ENCODE measurements at regions not wholly inside any gene's neighbourhood (a gene's known extent, or its start where the extent isn't known, plus 50 kb on each side); places are given as distances from the start of the nearest gene placed in this dataset.

GRCh38 chr2:56108806-56109205 is 75.0 kb upstream of the CCDC85A start:
- TF ChIP-seq PPARA (CRISPR knock-in tag; IDR thresholded peaks at IDR 0.05; ENCODE audit: borderline replicate concordance) (no peak), OSR1 (CRISPR knock-in tag; IDR thresholded peaks at IDR 0.05) (no peak), ISL1 (CRISPR knock-in tag; IDR thresholded peaks at IDR 0.05) (no peak), PATZ1 (CRISPR knock-in tag; IDR thresholded peaks at IDR 0.05; ENCODE audit: borderline replicate concordance) (no peak), ZFP3 (CRISPR knock-in tag; IDR thresholded peaks at IDR 0.05) (no peak), ESRRG (CRISPR knock-in tag; IDR thresholded peaks at IDR 0.05) (no peak), ZNF70 (CRISPR knock-in tag; IDR thresholded peaks at IDR 0.05) (no peak), ZNF565 (CRISPR knock-in tag; conservative IDR thresholded peaks at IDR 0.05; ENCODE audit: low read depth) (no peak), ZC3H10 (CRISPR knock-in tag; IDR thresholded peaks at IDR 0.05) (no peak), ZNF8 (CRISPR knock-in tag; IDR thresholded peaks at IDR 0.05) (no peak), GLIS3 (CRISPR knock-in tag; IDR thresholded peaks at IDR 0.05) (no peak), CREB5 (CRISPR knock-in tag; IDR thresholded peaks at IDR 0.05; ENCODE audit: low read depth) (no peak), POU6F1 (CRISPR knock-in tag; IDR thresholded peaks at IDR 0.05; ENCODE audit: borderline replicate concordance, low read depth) (no peak), TOX (CRISPR knock-in tag; IDR thresholded peaks at IDR 0.05; ENCODE audit: borderline replicate concordance) (no peak), TSHZ2 (CRISPR knock-in tag; IDR thresholded peaks at IDR 0.05) (no peak), ARNTL (CRISPR knock-in tag; IDR thresholded peaks at IDR 0.05; ENCODE audit: borderline replicate concordance, low read depth) (no peak), BACH2 (CRISPR knock-in tag; IDR thresholded peaks at IDR 0.05; ENCODE audit: borderline replicate concordance) (no peak), SNAI2 (CRISPR knock-in tag; IDR thresholded peaks at IDR 0.05) (no peak), ZFP30 (CRISPR knock-in tag; IDR thresholded peaks at IDR 0.05) (no peak), CSDC2 (CRISPR knock-in tag; IDR thresholded peaks at IDR 0.05) (no peak)
- ATAC-seq, result no peak

GRCh38 chr2:56109994-56110393 is 73.8 kb upstream of the CCDC85A start:
- ATAC-seq, result no peak; the same call in 2 of the 3 replicates

More at GRCh38 chr2:56109994-56110393, 73.8 kb upstream of the CCDC85A start:
- TF ChIP-seq ESRRG (CRISPR knock-in tag; IDR thresholded peaks at IDR 0.05), result no peak
- no peak for TF ChIP-seq CREB5 (CRISPR knock-in tag; IDR thresholded peaks at IDR 0.05; ENCODE audit: low read depth)
- TF ChIP-seq RARB (CRISPR knock-in tag; IDR thresholded peaks at IDR 0.05), result no peak
- TF ChIP-seq ZNF565 (CRISPR knock-in tag; conservative IDR thresholded peaks at IDR 0.05; ENCODE audit: low read depth), result no peak
- TF ChIP-seq CSDC2 (CRISPR knock-in tag; IDR thresholded peaks at IDR 0.05), result no peak
- TF ChIP-seq ZNF70 (CRISPR knock-in tag; IDR thresholded peaks at IDR 0.05), result no peak
- no peak for TF ChIP-seq PATZ1 (CRISPR knock-in tag; IDR thresholded peaks at IDR 0.05; ENCODE audit: borderline replicate concordance)
- no peak for TF ChIP-seq BACH2 (CRISPR knock-in tag; IDR thresholded peaks at IDR 0.05; ENCODE audit: borderline replicate concordance)
- no peak for TF ChIP-seq POU6F1 (CRISPR knock-in tag; IDR thresholded peaks at IDR 0.05; ENCODE audit: borderline replicate concordance, low read depth)
- no peak for TF ChIP-seq CSRNP3 (CRISPR knock-in tag; IDR thresholded peaks at IDR 0.05)
- TF ChIP-seq ZFP30 (CRISPR knock-in tag; IDR thresholded peaks at IDR 0.05), result no peak
